WTC11 (cell line): ENCODE measurements at regions not wholly inside any gene's neighbourhood (a gene's known extent, or its start where the extent isn't known, plus 50 kb on each side); places are given as distances from the start of the nearest gene placed in this dataset.

ENCODE experiments used
- ATAC-seq: fragments of 200-7000 bp; cut with Tn5 transposase; 2 replicates; pipeline ENCODE4 v1.10.0; 2021; ENCODE audit warnings: mild to moderate bottlenecking, moderate library complexity
- CTCF ChIA-PET: fragments of 300-600 bp; sonication (Branson Sonifier 250); formaldehyde crosslinking; loops from one replicate; lab custom pipeline; 2021; ENCODE audit warnings: antibody characterized with exemption; lab: Charles Lee
- POLR2A ChIA-PET: fragments of 350-600 bp; sonication (Branson Sonifier 250); formaldehyde crosslinking; loops from one replicate; lab custom pipeline; 2021; ENCODE audit warnings: antibody characterized with exemption; lab: Charles Lee
- DNase-seq: peaks from one replicate; pipeline ENCODE4 v3.0.0; 2021; ENCODE audit warnings: low spot score
- H3K27ac Mint-ChIP-seq: 2 replicates; pipeline ENCODE4 v1.8.0; 2021; ENCODE audit warnings: mixed read lengths
- H3K27me3 Mint-ChIP-seq: 2 replicates; pipeline ENCODE4 v1.8.0; 2021; ENCODE audit warnings: low read depth, mild to moderate bottlenecking, moderate library complexity, mixed read lengths
- H3K36me3 Mint-ChIP-seq: 2 replicates; pipeline ENCODE4 v1.8.0; 2021; ENCODE audit warnings: mixed read lengths
- H3K4me1 Mint-ChIP-seq: 2 replicates; pipeline ENCODE4 v1.8.0; 2022; ENCODE audit warnings: mixed read lengths
- H3K4me3 Mint-ChIP-seq: 2 replicates; pipeline ENCODE4 v1.8.0; 2021; ENCODE audit warnings: mild to moderate bottlenecking, moderate library complexity, mixed read lengths
- H3K9me3 Mint-ChIP-seq: 2 replicates; pipeline ENCODE4 v1.8.0; 2021; ENCODE audit warnings: mixed read lengths
- ARID4B ChIP-seq: sonication (generic); formaldehyde crosslinking; IDR thresholded peaks from 2 replicates; pipeline ENCODE4 v1.8.0; 2023; ENCODE audit warnings: missing genetic modification reagents, mild to moderate bottlenecking, borderline replicate concordance
- FOXJ3 ChIP-seq: sonication (generic); formaldehyde crosslinking; IDR thresholded peaks from 2 replicates; pipeline ENCODE4 v1.9.0; 2021; ENCODE audit warnings: missing genetic modification reagents, mild to moderate bottlenecking, borderline replicate concordance
- GRHL2 ChIP-seq: fragments of 250-450 bp; sonication (Bioruptor Pico); IDR thresholded peaks from 2 replicates; pipeline ENCODE4 v1.8.0; 2022; ENCODE audit warnings: mild to moderate bottlenecking, moderate library complexity; ENCODE audit not compliant: insufficient replicate concordance, severe bottlenecking
- GTF2I ChIP-seq: fragments of 250-450 bp; sonication (Bioruptor Pico); conservative IDR thresholded peaks from 2 replicates; pipeline ENCODE4 v1.4.0; 2021; ENCODE audit warnings: mild to moderate bottlenecking
- PREB ChIP-seq: sonication (generic); formaldehyde crosslinking; IDR thresholded peaks from 2 replicates; pipeline ENCODE4 v1.8.1; 2022; ENCODE audit warnings: mild to moderate bottlenecking, missing genetic modification reagents, moderate library complexity, borderline replicate concordance
- RELA ChIP-seq: sonication (generic); formaldehyde crosslinking; IDR thresholded peaks from 2 replicates; pipeline ENCODE4 v1.8.1; 2022; ENCODE audit warnings: missing genetic modification reagents, mild to moderate bottlenecking, borderline replicate concordance
- ZNF138 ChIP-seq: sonication (generic); formaldehyde crosslinking; conservative IDR thresholded peaks from 2 replicates; pipeline ENCODE4 v1.8.1; 2022; ENCODE audit warnings: mild to moderate bottlenecking, moderate library complexity, missing genetic modification reagents
- ZNF232 ChIP-seq: sonication (generic); formaldehyde crosslinking; IDR thresholded peaks from 2 replicates; pipeline ENCODE4 v1.8.0; 2022; ENCODE audit warnings: mild to moderate bottlenecking, missing genetic modification reagents
- TF ChIP-seq, protein P1 (sequence below): sonication (generic); formaldehyde crosslinking; IDR thresholded peaks from 2 replicates; pipeline ENCODE4 v1.8.1; 2023; ENCODE audit warnings: mild to moderate bottlenecking, moderate library complexity, missing genetic modification reagents
- TF ChIP-seq, protein P2 (sequence below): sonication (generic); formaldehyde crosslinking; IDR thresholded peaks from 2 replicates; pipeline ENCODE4 v1.8.0; 2023; ENCODE audit warnings: missing genetic modification reagents
- TF ChIP-seq, protein P3 (sequence below): sonication (generic); formaldehyde crosslinking; IDR thresholded peaks from 2 replicates; pipeline ENCODE4 v1.8.1; 2022; ENCODE audit warnings: low read depth, mild to moderate bottlenecking, moderate library complexity, missing genetic modification reagents, borderline replicate concordance

DNA sequence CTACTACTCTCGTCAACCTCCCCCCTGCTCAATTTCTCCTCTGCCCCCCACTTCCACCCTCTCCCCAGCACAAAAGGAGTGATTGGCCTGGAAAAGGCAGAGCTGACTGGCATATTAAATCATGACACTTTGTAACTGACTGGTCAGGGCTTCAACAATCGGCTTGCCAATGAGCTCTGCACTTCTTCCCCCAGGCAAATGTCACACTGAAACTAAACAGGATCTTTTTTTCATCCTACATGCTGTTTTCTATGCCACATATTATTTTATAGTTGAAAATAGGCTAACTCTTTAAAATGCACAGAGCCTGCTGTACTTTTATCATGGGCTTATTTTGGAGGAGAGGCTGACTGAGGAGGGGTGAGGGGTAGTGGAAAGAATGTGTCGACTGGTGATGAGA, 295.2 kb downstream of the TCF7L2 start:
- no peaks in the 10 kb centered on the region for H3K36me3 Mint-ChIP-seq

GRCh38 chr10:113247050-113247449, 297.0 kb downstream of the TCF7L2 start:
- Mint-ChIP-seq H3K4me1 (no peaks in the 10 kb centered on the region), H3K27ac (no peak overlapping the region), H3K9me3 (no peaks in the 10 kb centered on the region), H3K4me3 (no peak overlapping the region), H3K36me3 (no peaks in the 10 kb centered on the region), H3K27me3 (peaks cover 3% of the 10 kb centered on the region; the same call in 1 of the 2 replicates)
- no peak for TF ChIP-seq ARID4B (CRISPR knock-in tag)
- TF ChIP-seq PREB (CRISPR knock-in tag), result no peak
- DNase-seq, result no peak
- CTCF ChIA-PET, result interaction anchor here (0.9 to 1.8 kb wide), 2 partner anchors 31 to 138 kb away, joined by 3 to 9 read pairs; no protein-coding TSS in a partner anchor
- ATAC-seq, result no peak
- POLR2A ChIA-PET, result no interaction called here

More for the DNA sequence above, 295.2 kb downstream of the TCF7L2 start:
- DNase-seq, result no peak
- ChIA-PET POLR2A (interaction anchor here (0.6 kb wide), 1 partner anchor 24 kb away, joined by 10 read pairs; no protein-coding TSS in a partner anchor), CTCF (interaction anchor here (1.0 to 1.8 kb wide), 4 partner anchors 19 to 140 kb away, joined by 3 to 9 read pairs (median 4); no protein-coding TSS in a partner anchor)
- Mint-ChIP-seq H3K9me3 (no peaks in the 10 kb centered on the region), H3K27me3 (peaks cover 3% of the 10 kb centered on the region; the same call in 1 of the 2 replicates), H3K4me3 (no peak overlapping the region), H3K27ac (no peak overlapping the region), H3K4me1 (no peaks in the 10 kb centered on the region)
- TF ChIP-seq FOXJ3 (no peak), RELA (CRISPR knock-in tag) (no peak), ZNF232 (CRISPR knock-in tag) (no peak), ZNF138 (no peak), GTF2I (CRISPR knock-in tag) (no peak), GRHL2 (CRISPR knock-in tag) (no peak)
- TF ChIP-seq, protein P1, sequence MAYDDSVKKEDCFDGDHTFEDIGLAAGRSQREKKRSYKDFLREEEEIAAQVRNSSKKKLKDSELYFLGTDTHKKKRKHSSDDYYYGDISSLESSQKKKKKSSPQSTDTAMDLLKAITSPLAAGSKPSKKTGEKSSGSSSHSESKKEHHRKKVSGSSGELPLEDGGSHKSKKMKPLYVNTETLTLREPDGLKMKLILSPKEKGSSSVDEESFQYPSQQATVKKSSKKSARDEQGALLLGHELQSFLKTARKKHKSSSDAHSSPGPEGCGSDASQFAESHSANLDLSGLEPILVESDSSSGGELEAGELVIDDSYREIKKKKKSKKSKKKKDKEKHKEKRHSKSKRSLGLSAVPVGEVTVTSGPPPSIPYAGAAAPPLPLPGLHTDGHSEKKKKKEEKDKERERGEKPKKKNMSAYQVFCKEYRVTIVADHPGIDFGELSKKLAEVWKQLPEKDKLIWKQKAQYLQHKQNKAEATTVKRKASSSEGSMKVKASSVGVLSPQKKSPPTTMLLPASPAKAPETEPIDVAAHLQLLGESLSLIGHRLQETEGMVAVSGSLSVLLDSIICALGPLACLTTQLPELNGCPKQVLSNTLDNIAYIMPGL (CRISPR knock-in tag), result no peak
- TF ChIP-seq, protein P2, sequence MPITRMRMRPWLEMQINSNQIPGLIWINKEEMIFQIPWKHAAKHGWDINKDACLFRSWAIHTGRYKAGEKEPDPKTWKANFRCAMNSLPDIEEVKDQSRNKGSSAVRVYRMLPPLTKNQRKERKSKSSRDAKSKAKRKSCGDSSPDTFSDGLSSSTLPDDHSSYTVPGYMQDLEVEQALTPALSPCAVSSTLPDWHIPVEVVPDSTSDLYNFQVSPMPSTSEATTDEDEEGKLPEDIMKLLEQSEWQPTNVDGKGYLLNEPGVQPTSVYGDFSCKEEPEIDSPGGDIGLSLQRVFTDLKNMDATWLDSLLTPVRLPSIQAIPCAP (CRISPR knock-in tag), result no peak
- TF ChIP-seq, protein P3, sequence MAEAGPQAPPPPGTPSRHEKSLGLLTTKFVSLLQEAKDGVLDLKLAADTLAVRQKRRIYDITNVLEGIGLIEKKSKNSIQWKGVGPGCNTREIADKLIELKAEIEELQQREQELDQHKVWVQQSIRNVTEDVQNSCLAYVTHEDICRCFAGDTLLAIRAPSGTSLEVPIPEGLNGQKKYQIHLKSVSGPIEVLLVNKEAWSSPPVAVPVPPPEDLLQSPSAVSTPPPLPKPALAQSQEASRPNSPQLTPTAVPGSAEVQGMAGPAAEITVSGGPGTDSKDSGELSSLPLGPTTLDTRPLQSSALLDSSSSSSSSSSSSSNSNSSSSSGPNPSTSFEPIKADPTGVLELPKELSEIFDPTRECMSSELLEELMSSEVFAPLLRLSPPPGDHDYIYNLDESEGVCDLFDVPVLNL, result no peak
- no peak for ATAC-seq
